Fibroblast of villous mesenchyme (primary cell): ENCODE measurements at regions not wholly inside any gene's neighbourhood (a gene's known extent, or its start where the extent isn't known, plus 50 kb on each side); places are given as distances from the start of the nearest gene placed in this dataset.

Source experiments
- DNase-seq: peaks from one replicate; pipeline ENCODE4 v3.0.0-alpha.2; 2010; ENCODE audit warnings: low read depth
- H3K4me3 ChIP-seq: 2 replicates; pipeline ENCODE4 v1.5.1; 2011; ENCODE audit warnings: low read depth, mild to moderate bottlenecking, low read length
- TF ChIP-seq, protein P1 (sequence below): IDR thresholded peaks from 2 replicates; pipeline ENCODE4 v1.5.1; 2012; ENCODE audit warnings: low read depth, mild to moderate bottlenecking, low read length; ENCODE audit not compliant: insufficient read depth

DNA sequence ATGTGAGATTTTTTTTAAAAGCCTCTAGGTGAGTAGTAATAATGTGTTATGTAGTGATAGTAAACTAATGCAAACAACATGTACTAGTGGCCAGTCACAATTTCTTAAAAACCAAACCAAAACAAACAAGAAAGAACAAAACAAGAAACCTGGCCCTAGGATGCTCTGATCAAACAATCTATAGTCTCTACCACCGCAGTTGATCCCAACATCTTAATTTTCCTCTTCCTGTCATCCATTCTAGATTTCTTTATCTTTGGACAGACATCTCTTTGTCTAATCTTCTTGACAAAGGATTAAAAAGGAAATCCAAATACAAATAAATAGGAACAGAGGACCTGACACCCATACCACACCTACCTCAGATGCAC, 188.2 kb upstream of the ADAMTS5 start:
- DNase-seq = no peak
- H3K4me3 ChIP-seq = no peak overlapping the region
- TF ChIP-seq, protein P1, sequence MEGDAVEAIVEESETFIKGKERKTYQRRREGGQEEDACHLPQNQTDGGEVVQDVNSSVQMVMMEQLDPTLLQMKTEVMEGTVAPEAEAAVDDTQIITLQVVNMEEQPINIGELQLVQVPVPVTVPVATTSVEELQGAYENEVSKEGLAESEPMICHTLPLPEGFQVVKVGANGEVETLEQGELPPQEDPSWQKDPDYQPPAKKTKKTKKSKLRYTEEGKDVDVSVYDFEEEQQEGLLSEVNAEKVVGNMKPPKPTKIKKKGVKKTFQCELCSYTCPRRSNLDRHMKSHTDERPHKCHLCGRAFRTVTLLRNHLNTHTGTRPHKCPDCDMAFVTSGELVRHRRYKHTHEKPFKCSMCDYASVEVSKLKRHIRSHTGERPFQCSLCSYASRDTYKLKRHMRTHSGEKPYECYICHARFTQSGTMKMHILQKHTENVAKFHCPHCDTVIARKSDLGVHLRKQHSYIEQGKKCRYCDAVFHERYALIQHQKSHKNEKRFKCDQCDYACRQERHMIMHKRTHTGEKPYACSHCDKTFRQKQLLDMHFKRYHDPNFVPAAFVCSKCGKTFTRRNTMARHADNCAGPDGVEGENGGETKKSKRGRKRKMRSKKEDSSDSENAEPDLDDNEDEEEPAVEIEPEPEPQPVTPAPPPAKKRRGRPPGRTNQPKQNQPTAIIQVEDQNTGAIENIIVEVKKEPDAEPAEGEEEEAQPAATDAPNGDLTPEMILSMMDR = no peak

DNA sequence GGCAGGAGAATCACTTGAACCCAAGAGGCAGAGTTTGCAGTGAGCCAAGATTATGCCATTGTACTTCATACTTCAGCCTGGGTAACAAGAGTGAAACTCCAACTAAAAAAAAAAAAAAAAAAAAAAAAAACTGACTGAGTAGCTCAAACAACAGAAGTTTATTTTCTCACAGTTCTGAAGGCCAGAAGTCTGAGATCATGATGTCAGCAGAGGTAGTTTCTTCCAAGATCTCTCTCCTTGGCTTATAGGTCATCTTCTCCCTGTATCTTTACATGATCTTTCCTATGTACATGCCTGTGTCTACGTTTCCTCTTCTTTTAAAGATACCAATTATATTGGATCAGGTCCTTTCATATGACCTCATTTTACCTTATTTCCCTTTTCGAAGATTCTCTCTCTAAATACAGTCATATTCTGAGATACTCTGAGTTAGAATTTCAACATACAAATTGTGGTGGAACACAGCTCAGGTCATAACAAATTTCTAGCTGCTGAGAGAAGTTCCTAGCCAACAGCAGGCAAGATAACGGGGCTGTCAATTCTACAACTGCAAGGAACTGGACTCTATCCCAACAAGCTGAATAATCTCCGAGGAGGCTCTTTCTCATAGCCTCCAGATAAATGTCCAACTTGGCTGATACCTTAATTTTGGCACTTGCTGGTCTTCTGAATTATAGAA, 187.7 kb upstream of the ADAMTS5 start:
- H3K4me3 ChIP-seq = no peak overlapping the region
- DNase-seq = peak; percentile 11
- TF ChIP-seq, protein P1 = no peak

DNA sequence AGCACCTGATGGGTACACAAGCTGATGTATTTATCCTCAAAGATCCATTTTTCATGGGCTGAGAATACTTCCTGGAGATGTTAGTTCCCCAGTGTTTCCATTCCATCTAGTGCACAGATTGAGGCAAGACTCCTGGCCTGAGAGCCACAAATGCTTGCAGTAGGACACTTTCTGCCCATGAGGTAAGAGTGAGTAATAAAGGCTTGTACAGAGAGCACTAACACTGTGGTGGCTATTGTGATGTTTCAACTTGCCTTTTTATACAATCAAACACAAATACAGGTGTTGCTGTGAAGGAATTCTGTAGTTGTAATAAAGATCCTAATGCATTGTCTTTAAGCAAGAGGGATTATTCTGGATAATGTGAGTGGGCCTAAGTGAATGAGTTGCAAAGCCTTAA, 186.1 kb upstream of the ADAMTS5 start:
- DNase-seq = no peak
- no peak overlapping the region for H3K4me3 ChIP-seq
- TF ChIP-seq, protein P1 = no peak

DNA sequence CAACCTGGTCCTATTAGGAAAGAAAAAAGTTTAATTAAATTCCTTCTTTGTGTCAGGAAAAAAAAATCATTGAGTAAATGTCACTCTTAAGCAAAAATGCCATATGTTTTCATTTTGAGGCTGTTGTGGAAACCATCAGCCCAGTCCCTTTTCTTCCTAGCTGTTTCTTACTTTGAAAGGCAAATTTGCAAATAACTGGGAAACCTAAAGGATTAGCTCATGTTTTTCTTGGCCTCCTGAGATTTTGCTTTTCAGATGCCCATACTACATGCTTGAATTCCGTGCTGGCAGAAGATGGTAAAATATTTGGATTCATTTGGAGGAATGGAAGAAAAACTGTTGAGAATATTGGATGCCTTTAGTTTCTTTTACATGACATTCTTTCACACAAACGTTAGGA, 182.1 kb upstream of the ADAMTS5 start:
- DNase-seq = no peak
- TF ChIP-seq, protein P1 = no peak
- no peak overlapping the region for H3K4me3 ChIP-seq

DNA sequence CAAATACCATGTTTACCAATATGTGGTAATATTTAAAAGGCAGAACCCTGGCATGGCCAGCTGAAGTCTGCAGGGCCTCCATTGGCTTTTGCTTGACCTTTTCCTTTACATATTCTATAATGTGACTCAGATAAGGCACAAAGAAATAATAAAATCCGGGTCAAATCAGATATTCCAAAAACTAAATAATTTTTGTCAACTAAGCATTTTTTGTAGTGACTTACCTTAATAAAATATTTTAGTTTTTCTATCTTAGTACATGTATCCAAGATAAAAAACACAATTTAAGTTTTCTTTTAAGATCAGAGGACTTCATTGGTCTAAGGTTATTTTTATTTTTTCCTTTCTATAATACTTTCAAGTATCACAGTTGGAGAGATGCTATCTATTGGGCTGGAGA, 179.4 kb upstream of the ADAMTS5 start:
- H3K4me3 ChIP-seq = no peak overlapping the region
- TF ChIP-seq, protein P1 = no peak
- DNase-seq = no peak

DNA sequence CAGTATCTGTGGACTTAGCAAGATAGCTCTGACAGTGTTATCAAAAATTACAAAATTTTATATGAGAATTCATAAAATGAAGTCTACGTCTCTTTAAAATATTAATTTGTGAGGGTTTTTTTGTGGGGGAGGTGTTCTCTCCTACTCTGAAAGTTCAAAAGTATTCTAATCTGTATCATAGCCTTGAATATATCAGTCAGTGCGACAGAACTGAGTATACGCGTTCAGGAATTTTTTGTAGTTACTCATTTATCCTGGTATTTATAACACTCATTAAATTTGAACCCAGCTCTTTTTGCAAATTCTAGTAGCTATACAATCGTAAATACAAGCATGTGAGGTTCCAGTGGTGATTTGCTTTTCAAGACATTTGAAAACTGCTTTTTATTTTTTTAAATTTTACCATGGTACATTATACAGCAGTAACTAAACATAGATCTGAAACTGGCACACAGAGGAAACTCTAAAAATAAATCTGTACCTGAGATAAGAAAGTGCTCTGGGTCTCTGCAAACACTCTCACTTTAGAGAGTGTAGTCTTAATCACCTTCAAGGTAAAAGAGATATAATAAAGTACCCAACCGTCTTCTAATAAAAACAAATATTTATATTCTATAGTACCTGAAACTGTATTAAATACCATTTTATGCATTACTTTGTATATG, 178.4 kb upstream of the ADAMTS5 start:
- DNase-seq = no peak
- TF ChIP-seq, protein P1 = no peak
- H3K4me3 ChIP-seq = no peak overlapping the region
